ENCODE measurements at regions not wholly inside any gene's neighbourhood (a gene's known extent, or its start where the extent isn't known, plus 50 kb on each side); places are given as distances from the start of the nearest gene placed in this dataset.
A peak's percentile ranks its signal among the peaks of the same experiment; 100 is the strongest.
"Not testable (repeated sequence)": the region's sequence is repeated elsewhere in the genome, so short reads cannot be mapped to it uniquely, and the experiment has no call there.

GRCh38 chr9:82736126-82736525 is 326.8 kb downstream of the RASEF start:
- no peaks in the 10 kb centered on the region for H3K27me3 ChIP-seq (ENCODE audit: insufficient read depth, low read length)
- WGBS = 93% methylated on average over 4 of the region's 4 CpGs
- H3K27ac ChIP-seq (ENCODE audit: low read depth, low read length) = 0 out of 2 replicates have a peak overlapping the region, but pooled peaks have one; percentile 26
- H3K9me3 ChIP-seq (ENCODE audit: insufficient read depth, low read depth, low read length) = no peaks in the 10 kb centered on the region
- H3K36me3 ChIP-seq (ENCODE audit: insufficient read depth, low read length) = peaks cover 5% of the 10 kb centered on the region; the same call in 1 of the 2 replicates
- H3K4me3 ChIP-seq (ENCODE audit: low read length) = no peak overlapping the region
- H3K9ac ChIP-seq (ENCODE audit: low read depth, low read length) = no peak overlapping the region
- H3K4me1 ChIP-seq (ENCODE audit: insufficient read depth, low read length) = peaks cover 49% of the 10 kb centered on the region

GRCh38 chr9:82736701-82737100 is 326.2 kb downstream of the RASEF start:
- H3K4me1 ChIP-seq (ENCODE audit: insufficient read depth, low read length) = peaks cover 47% of the 10 kb centered on the region
- no peaks in the 10 kb centered on the region for H3K27me3 ChIP-seq (ENCODE audit: insufficient read depth, low read length)
- WGBS = 86% methylated on average over 2 of the region's 2 CpGs

GRCh38 chr9:82745919-82746318 is 317.0 kb downstream of the RASEF start:
- 90% methylated on average over 2 of the region's 2 CpGs for WGBS
- no peaks in the 10 kb centered on the region for H3K9me3 ChIP-seq (ENCODE audit: insufficient read depth, low read depth, low read length)

More at GRCh38 chr9:82736701-82737100, 326.2 kb downstream of the RASEF start:
- Histone ChIP-seq H3K4me3 (ENCODE audit: low read length) (no peak overlapping the region), H3K9me3 (ENCODE audit: insufficient read depth, low read depth, low read length) (no peaks in the 10 kb centered on the region), H3K36me3 (ENCODE audit: insufficient read depth, low read length) (peaks cover 9% of the 10 kb centered on the region; the same call in 1 of the 2 replicates), H3K9ac (ENCODE audit: low read depth, low read length) (no peak overlapping the region), H3K27ac (ENCODE audit: low read depth, low read length) (no peak overlapping the region)

GRCh38 chr9:82750411-82750913 is 312.5 kb downstream of the RASEF start:
- Histone ChIP-seq H3K9ac (ENCODE audit: low read depth, low read length) (no peak overlapping the region), H3K4me3 (ENCODE audit: low read length) (no peak overlapping the region; the same call in 1 of the 2 replicates), H3K4me1 (ENCODE audit: insufficient read depth, low read length) (peaks cover 30% of the 10 kb centered on the region), H3K27ac (ENCODE audit: low read depth, low read length) (peak overlapping the region; percentile 61; the same call in 1 of the 2 replicates), H3K36me3 (ENCODE audit: insufficient read depth, low read length) (no peaks in the 10 kb centered on the region), H3K9me3 (ENCODE audit: insufficient read depth, low read depth, low read length) (no peaks in the 10 kb centered on the region), H3K27me3 (ENCODE audit: insufficient read depth, low read length) (no peaks in the 10 kb centered on the region)
- WGBS = 52% methylated on average over 6 of the region's 7 CpGs

More at GRCh38 chr9:82745919-82746318, 317.0 kb downstream of the RASEF start:
- Histone ChIP-seq H3K27me3 (ENCODE audit: insufficient read depth, low read length) (no peaks in the 10 kb centered on the region), H3K4me1 (ENCODE audit: insufficient read depth, low read length) (peaks cover 27% of the 10 kb centered on the region), H3K4me3 (ENCODE audit: low read length) (no peak overlapping the region), H3K9ac (ENCODE audit: low read depth, low read length) (no peak overlapping the region), H3K36me3 (ENCODE audit: insufficient read depth, low read length) (peaks cover 6% of the 10 kb centered on the region; the same call in 1 of the 2 replicates), H3K27ac (ENCODE audit: low read depth, low read length) (no peak overlapping the region)

GRCh38 chr9:82757924-82758323 is 305.0 kb downstream of the RASEF start:
- no peak overlapping the region for H3K9ac ChIP-seq (ENCODE audit: low read depth, low read length)
- no CpG with 5 or more reads among the region's 1 CpG for WGBS
- peaks cover 5% of the 10 kb centered on the region; the same call in 1 of the 2 replicates for H3K4me1 ChIP-seq (ENCODE audit: insufficient read depth, low read length)
- no peak overlapping the region for H3K4me3 ChIP-seq (ENCODE audit: low read length)
- peaks cover 5% of the 10 kb centered on the region; the same call in 1 of the 2 replicates for H3K36me3 ChIP-seq (ENCODE audit: insufficient read depth, low read length)
- H3K27me3 ChIP-seq (ENCODE audit: insufficient read depth, low read length) = no peaks in the 10 kb centered on the region
- 0 out of 2 replicates have a peak, but pooled peaks cover 5% of the 10 kb centered on the region for H3K9me3 ChIP-seq (ENCODE audit: insufficient read depth, low read depth, low read length)
- H3K27ac ChIP-seq (ENCODE audit: low read depth, low read length) = no peak overlapping the region

- Histone ChIP-seq H3K36me3 (ENCODE audit: insufficient read depth, low read length) (peaks cover 5% of the 10 kb centered on the region; the same call in 1 of the 2 replicates), H3K4me1 (ENCODE audit: insufficient read depth, low read length) (peaks cover 5% of the 10 kb centered on the region; the same call in 1 of the 2 replicates)
These were observed 301.9 kb downstream of the RASEF start for GRCh38 chr9:82761027-82761426.

GRCh38 chr9:82761956-82762355 is 301.0 kb downstream of the RASEF start:
- H3K27ac ChIP-seq (ENCODE audit: low read depth, low read length) = no peak overlapping the region
- WGBS = 93% methylated on average over 3 of the region's 3 CpGs

More at GRCh38 chr9:82761027-82761426, 301.9 kb downstream of the RASEF start:
- H3K9me3 ChIP-seq (ENCODE audit: insufficient read depth, low read depth, low read length) = 0 out of 2 replicates have a peak, but pooled peaks cover 5% of the 10 kb centered on the region
- no peak overlapping the region for H3K27ac ChIP-seq (ENCODE audit: low read depth, low read length)
- H3K4me3 ChIP-seq (ENCODE audit: low read length) = no peak overlapping the region
- H3K27me3 ChIP-seq (ENCODE audit: insufficient read depth, low read length) = no peaks in the 10 kb centered on the region
- WGBS = 93% methylated on average over 1 of the region's 1 CpG
- H3K9ac ChIP-seq (ENCODE audit: low read depth, low read length) = no peak overlapping the region

GRCh38 chr9:82763656-82764055 is 299.3 kb downstream of the RASEF start:
- Histone ChIP-seq H3K9ac (ENCODE audit: low read depth, low read length) (no peak overlapping the region), H3K36me3 (ENCODE audit: insufficient read depth, low read length) (no peaks in the 10 kb centered on the region), H3K27me3 (ENCODE audit: insufficient read depth, low read length) (no peaks in the 10 kb centered on the region), H3K27ac (ENCODE audit: low read depth, low read length) (no peak overlapping the region), H3K4me3 (ENCODE audit: low read length) (no peak overlapping the region), H3K9me3 (ENCODE audit: insufficient read depth, low read depth, low read length) (no peaks in the 10 kb centered on the region), H3K4me1 (ENCODE audit: insufficient read depth, low read length) (no peaks in the 10 kb centered on the region)
- 57% methylated on average over 3 of the region's 3 CpGs for WGBS

More at GRCh38 chr9:82761956-82762355, 301.0 kb downstream of the RASEF start:
- Histone ChIP-seq H3K9me3 (ENCODE audit: insufficient read depth, low read depth, low read length) (0 out of 2 replicates have a peak, but pooled peaks cover 5% of the 10 kb centered on the region), H3K4me3 (ENCODE audit: low read length) (no peak overlapping the region), H3K4me1 (ENCODE audit: insufficient read depth, low read length) (peaks cover 5% of the 10 kb centered on the region; the same call in 1 of the 2 replicates), H3K9ac (ENCODE audit: low read depth, low read length) (no peak overlapping the region), H3K36me3 (ENCODE audit: insufficient read depth, low read length) (peaks cover 5% of the 10 kb centered on the region; the same call in 1 of the 2 replicates), H3K27me3 (ENCODE audit: insufficient read depth, low read length) (no peaks in the 10 kb centered on the region)

GRCh38 chr9:82764061-82764668 is 298.8 kb downstream of the RASEF start:
- Histone ChIP-seq H3K9ac (ENCODE audit: low read depth, low read length) (no peak overlapping the region), H3K4me3 (ENCODE audit: low read length) (no peak overlapping the region)
- WGBS = 91% methylated on average over 3 of the region's 5 CpGs

GRCh38 chr9:82774707-82775231 is 288.2 kb downstream of the RASEF start:
- not testable (repeated sequence) for H3K36me3 ChIP-seq (ENCODE audit: insufficient read depth, low read length); H3K9me3 ChIP-seq (ENCODE audit: insufficient read depth, low read depth, low read length); H3K27ac ChIP-seq (ENCODE audit: low read depth, low read length); H3K9ac ChIP-seq (ENCODE audit: low read depth, low read length); H3K4me3 ChIP-seq (ENCODE audit: low read length); H3K27me3 ChIP-seq (ENCODE audit: insufficient read depth, low read length)
- peaks cover 12% of the 10 kb centered on the region for H3K4me1 ChIP-seq (ENCODE audit: insufficient read depth, low read length)
- 90% methylated on average over 19 of the region's 20 CpGs for WGBS

More at GRCh38 chr9:82764061-82764668, 298.8 kb downstream of the RASEF start:
- no peaks in the 10 kb centered on the region for H3K27me3 ChIP-seq (ENCODE audit: insufficient read depth, low read length)
- no peaks in the 10 kb centered on the region for H3K9me3 ChIP-seq (ENCODE audit: insufficient read depth, low read depth, low read length)
- H3K36me3 ChIP-seq (ENCODE audit: insufficient read depth, low read length) = no peaks in the 10 kb centered on the region
- no peak overlapping the region for H3K27ac ChIP-seq (ENCODE audit: low read depth, low read length)
- H3K4me1 ChIP-seq (ENCODE audit: insufficient read depth, low read length) = no peaks in the 10 kb centered on the region

GRCh38 chr9:82776508-82776907 is 286.4 kb downstream of the RASEF start:
- Histone ChIP-seq H3K36me3 (ENCODE audit: insufficient read depth, low read length) (no peaks in the 10 kb centered on the region; the same call in 1 of the 2 replicates), H3K27me3 (ENCODE audit: insufficient read depth, low read length) (no peaks in the 10 kb centered on the region), H3K9me3 (ENCODE audit: insufficient read depth, low read depth, low read length) (no peaks in the 10 kb centered on the region; the same call in 1 of the 2 replicates), H3K27ac (ENCODE audit: low read depth, low read length) (no peak overlapping the region), H3K4me3 (ENCODE audit: low read length) (no peak overlapping the region), H3K9ac (ENCODE audit: low read depth, low read length) (no peak overlapping the region), H3K4me1 (ENCODE audit: insufficient read depth, low read length) (peaks cover 12% of the 10 kb centered on the region)

Data from HUES64 (cell line).